Stimulated activated CD4-positive, alpha-beta T cell treated with anti-CD3 and anti-CD28 coated beads, Interleukin-2, amount 100 ng/mL, for 24 hours (primary cell): ENCODE measurements at regions not wholly inside any gene's neighbourhood (a gene's known extent, or its start where the extent isn't known, plus 50 kb on each side); places are given as distances from the start of the nearest gene placed in this dataset.
"Not testable (repeated sequence)": the region's sequence is repeated elsewhere in the genome, so short reads cannot be mapped to it uniquely, and the experiment has no call there.

Experiments used
- DNase-seq, 2 donors: peaks; one replicate each; pipeline ENCODE4 v3.0.0-alpha.2; 2020

DNA sequence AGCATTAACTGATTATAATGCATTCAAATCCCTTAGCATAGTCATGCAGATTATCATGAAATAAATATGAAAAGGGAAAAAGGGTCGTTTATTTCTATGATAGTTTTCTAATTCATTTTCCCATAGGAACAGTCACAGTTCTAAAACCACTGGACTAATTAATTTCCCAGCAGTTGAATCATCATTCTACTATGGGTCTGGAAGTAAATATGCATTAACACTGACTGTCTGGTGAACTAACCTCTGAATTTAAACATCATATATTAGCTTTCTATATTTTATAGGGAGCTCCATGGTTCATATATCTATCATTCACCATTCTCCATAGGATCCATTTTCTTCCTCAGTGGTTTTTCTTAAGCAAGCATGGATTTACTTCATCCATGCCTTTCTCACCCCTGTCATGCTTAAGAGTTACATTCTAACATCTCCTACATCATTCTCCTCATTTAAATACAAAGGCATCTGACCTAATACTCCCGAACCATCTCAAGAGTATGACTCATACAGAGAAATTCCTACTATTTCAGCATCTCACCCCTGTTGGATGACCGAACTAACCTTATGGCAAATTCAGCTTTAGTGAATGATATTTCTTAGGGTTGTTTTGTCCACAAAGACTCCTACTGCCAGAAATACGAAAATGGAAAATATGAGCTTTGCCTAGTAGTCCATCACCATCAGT lies 198.7 kb upstream of the ADAMTS3 start:
- DNase-seq, result no peak

GRCh38 chr4:72765788-72766187 lies 196.8 kb upstream of the ADAMTS3 start:
- not testable (repeated sequence) for DNase-seq

GRCh38 chr4:72761368-72762038 lies 192.5 kb upstream of the ADAMTS3 start:
- no peak for DNase-seq

- not testable (repeated sequence) for DNase-seq
Measured at GRCh38 chr4:72753414-72753813, 184.4 kb upstream of the ADAMTS3 start.

- no peak for DNase-seq
Measured at GRCh38 chr4:72744103-72744725, 175.2 kb upstream of the ADAMTS3 start.

DNA sequence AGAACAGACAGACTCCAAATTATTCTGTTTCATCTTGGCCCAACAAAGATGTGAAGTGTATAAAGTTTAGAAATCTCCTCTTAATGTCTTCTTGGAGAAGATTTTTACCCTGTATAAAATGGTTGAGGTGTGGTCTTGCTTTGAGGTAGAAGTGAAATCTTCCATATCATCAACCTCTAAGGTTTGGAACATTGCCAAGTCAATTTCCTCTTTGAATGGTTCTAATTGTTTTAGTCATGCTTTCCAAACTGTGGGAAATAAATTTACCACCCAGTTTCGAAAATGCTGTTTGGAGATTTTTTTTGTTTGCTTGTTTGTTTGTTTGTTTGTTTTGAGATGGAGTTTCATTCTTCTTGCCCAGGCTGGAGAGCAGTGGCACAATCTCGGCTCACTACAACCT lies 174.1 kb upstream of the ADAMTS3 start:
- DNase-seq, result no peak

- DNase-seq, result no peak
Measured at GRCh38 chr4:72715299-72715698, 146.3 kb upstream of the ADAMTS3 start.

GRCh38 chr4:72714482-72715279 lies 145.7 kb upstream of the ADAMTS3 start:
- no peak for DNase-seq

DNA sequence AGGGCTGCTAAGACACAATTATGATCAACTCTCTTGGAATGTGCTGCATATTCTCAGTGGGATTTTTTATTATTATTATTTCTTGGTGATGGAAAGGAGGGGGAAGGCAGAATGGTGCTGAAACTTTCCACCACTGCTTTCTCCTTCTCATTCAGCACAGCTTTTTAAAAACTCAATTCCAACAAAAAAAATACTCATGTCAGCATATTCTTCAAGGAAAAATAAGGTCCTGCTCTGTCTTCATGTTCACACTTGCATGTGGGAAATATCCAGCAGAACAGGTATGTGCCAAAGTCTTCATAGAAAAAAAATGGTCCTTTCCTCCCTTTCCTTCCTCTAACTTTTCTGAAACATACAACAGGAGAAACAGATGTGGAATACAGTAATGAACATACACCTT lies 144.0 kb upstream of the ADAMTS3 start:
- DNase-seq, result no peak

GRCh38 chr4:72709475-72709874 lies 140.5 kb upstream of the ADAMTS3 start:
- no peak for DNase-seq

DNA sequence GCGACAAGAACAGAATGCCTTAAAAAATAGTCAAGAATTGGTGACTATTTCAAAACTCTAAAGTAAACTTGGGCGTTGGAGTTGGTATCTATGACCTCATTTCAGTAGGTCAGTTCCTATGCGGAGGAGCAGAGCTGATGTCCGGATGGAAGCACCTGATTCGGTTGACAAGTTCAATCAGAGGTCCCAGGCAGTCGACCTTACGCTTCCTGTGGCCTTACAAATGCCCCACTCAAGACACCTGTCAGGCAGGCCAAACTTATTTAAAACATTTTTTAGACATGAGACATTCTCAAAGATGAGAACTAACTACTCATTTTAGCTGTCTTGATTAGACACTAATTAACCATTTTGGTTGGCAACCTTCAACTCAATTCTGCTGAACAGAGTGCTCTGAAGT lies 137.7 kb upstream of the ADAMTS3 start:
- DNase-seq, result no peak

DNA sequence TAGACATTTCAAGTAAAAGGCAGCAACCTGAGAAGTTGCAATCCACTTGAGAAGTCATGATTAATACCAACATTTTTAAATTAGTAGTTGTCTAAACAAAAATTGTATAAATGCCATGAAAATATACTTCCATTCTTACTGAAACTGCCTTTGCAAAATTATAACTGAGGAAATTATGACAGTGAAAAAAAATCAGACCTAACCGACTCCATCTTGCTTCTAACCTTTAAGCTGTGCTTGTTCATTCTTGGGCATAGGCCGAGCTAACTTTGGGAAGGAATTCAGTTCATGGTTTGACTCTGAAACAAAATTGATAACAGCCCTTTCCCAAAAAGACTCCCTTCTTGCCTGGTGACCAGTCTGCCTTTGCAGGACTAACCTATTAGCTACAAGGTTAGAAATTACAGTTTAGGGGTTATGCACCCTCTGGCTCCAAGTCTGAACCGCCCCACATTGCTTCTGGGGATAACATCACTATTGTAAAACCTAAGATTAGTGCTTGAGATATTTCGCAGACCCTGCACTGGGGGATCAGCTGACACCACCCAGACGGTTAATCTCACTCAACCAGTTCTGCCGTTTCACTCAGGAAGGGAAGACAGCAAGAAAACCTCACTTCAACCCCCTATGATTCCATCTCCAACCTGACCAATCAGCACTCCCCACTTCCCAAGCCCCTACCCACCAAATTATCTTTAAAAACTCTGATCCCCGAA lies 136.1 kb upstream of the ADAMTS3 start:
- DNase-seq, result not testable (repeated sequence)

DNA sequence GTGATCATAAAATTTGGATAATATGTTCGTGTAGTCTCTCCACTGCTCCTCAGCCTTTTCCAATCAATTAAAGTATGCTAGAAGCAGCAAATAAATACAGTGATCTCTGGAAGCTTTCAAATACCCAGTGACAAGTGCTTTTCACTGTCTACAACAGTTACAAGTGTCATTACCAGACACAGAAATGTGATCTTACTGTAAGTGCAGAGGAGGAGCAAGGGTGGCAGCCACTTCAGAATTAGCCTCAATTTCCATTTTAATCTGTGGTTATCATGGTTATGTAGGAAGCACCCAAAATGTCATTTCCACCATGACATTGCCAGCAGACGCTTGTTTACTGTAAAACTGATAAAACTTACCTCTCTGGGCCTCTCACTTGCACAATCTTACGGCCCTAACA lies 133.9 kb upstream of the ADAMTS3 start:
- DNase-seq, result no peak

DNA sequence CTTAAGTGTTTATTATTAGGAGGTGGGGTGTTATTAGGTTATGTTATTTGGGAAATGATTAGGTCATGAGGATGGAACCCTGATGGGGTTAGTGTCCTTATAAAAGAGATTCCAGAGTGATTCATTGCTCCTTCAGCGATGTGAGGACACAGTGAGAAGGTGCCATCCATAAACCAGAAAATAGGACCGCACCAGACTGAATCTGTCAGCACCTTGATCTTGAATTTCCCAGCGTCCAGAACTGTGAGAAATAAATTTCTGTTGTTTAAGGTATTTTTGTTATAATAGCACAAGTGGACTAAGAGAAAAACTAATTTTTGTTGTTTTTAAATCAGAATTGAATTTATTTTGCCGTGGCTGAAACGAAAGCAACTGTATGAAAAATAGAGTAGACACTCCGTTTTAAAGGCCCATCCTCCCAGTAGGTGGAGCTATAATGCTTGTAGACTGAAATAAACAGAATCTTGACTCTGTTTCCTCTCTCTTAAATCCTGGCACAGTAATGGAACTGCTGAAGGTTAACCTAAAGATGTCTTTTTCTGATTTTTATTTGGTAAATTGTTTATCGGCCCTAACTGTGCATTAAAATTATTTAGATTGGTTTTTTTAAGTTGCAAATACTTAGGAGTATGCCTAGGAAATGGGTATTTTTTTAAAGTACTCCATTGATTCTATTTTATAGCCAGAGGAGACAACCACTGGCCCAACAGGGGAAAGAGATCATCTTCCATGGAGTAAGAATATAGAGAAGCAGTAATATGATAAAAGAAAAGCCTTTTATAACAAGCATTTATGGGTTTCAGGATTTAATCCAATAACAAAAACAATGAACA lies 133.2 kb upstream of the ADAMTS3 start:
- DNase-seq, result peak in 1 of 2 donors; percentile 24

DNA sequence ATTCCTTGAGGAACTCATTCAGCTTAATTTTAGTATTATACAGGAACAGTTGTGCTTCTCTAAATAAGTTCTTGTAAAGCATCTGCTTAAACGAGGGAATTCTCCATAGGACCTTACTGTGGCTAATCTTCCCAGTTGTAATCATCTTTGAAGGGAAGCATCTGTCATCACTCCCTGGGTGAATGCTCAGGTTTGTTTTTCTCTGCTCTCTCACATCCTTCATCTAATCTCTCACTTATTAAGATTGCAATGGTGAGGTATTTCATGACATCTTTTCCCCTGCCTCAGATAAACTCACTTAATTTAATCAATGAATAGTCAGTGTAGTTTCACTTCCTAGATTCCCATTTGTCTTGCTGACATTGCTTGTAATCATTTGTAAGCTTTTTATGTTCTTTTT lies 121.8 kb upstream of the ADAMTS3 start:
- no peak for DNase-seq

DNA sequence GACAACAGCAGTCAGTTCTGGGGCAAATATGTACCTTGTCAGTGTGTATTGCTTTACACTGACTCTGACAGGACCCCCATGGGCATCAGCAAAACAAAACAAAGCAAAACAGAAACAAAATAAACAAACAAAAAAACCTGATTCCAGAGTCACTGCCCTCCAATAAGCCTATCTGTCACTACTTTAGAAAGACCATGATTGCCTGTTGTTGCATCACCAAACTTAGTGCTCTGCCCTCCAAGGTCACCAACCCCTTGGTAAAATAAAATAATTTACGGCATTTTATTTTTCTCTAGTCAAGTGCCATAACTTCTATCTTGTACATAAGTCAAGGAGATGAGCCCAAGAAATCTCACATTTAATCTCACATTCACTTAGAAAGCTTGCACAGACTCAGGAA lies 120.9 kb upstream of the ADAMTS3 start:
- no peak for DNase-seq

- not testable (repeated sequence) for DNase-seq
Measured at GRCh38 chr4:72686390-72686789, 117.4 kb upstream of the ADAMTS3 start.

DNA sequence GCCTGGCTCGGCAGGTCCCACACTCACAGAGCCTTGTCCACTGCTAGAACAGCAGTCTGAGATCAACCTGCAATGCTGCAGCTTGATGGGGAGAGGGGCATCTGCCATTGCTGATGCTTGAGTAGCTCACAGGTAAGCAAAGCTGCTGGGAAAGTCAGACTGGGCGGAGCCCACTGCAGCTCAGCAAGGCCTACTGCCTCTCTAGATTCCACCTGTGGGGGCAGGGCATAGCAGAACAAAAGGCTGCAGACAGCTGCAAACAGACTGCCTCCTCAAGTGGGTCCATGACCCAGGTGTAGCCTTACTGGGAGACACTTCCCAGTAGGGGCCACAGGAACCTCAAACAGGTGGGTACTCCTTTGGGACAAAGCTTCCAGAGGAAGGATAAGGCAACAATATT lies 110.6 kb upstream of the ADAMTS3 start:
- no peak for DNase-seq

GRCh38 chr4:72677886-72678285 lies 108.9 kb upstream of the ADAMTS3 start:
- DNase-seq, result no peak

DNA sequence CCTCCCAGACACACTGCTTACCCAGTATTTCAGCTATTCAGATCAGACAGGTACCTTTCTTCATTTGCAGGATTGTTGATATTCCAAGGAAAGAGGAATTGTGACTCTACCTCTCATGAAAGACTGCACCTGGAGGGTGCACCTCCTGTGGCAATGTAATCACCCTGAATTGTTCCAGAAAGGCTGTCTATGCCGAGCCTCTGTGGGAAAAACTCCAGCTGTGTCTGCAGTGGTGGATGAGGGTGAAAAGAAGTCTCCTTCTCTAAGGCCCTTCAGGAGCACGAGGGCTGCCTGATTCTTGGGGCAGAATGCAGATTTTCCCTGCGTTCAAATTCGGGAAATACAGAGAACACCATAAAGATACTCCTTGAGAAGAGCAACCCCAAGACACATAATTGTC lies 108.2 kb upstream of the ADAMTS3 start:
- no peak for DNase-seq

GRCh38 chr4:72671980-72672379 lies 103.0 kb upstream of the ADAMTS3 start:
- no peak for DNase-seq

DNA sequence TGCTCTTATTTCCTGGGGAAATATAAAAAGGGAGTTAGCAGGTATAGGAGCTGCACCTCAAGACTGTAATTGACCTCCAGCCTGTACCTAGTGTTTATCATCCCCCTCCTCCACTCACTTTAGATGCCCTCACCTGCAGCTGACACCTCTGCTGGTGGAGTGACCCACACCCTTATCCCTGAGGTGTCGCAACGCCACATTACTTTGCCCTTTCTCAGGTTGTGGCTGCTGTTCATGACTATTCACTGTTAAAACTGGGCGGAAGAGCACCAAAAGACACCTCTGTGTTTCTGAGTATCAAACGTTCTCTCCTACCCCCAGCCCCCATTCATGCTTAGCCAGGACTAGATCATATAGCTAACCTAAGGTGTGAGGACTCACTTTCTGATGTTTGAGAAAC lies 101.5 kb upstream of the ADAMTS3 start:
- DNase-seq, result no peak
